Smooth muscle cell (in vitro differentiated cells): ENCODE measurements at regions not wholly inside any gene's neighbourhood (a gene's known extent, or its start where the extent isn't known, plus 50 kb on each side); places are given as distances from the start of the nearest gene placed in this dataset.
"Not testable (repeated sequence)": the region's sequence is repeated elsewhere in the genome, so short reads cannot be mapped to it uniquely, and the experiment has no call there.

Source experiments
- DNase-seq: peaks from one replicate; lab custom pipeline; 2025; ENCODE audit not compliant: unreplicated experiment; lab: John Stamatoyannopoulos, UW
- H2AFZ ChIP-seq: fragments of 200-600 bp; sonication (generic); 2 replicates; pipeline ENCODE4 v1.6.0; 2016; ENCODE audit warnings: antibody characterized with exemption, low read depth, mild to moderate bottlenecking
- H3F3A ChIP-seq: fragments of 200-600 bp; sonication (generic); 2 replicates; pipeline ENCODE4 v1.6.0; 2017; ENCODE audit warnings: antibody characterized with exemption, low read depth
- H3K27ac ChIP-seq: fragments of 200-600 bp; sonication (generic); 2 replicates; pipeline ENCODE4 v1.5.1; 2016; ENCODE audit warnings: low read depth, mild to moderate bottlenecking
- H3K27me3 ChIP-seq: fragments of 200-600 bp; sonication (generic); 2 replicates; pipeline ENCODE4 v1.6.1; 2016; ENCODE audit warnings: low read depth, mild to moderate bottlenecking
- H3K36me3 ChIP-seq: fragments of 200-600 bp; sonication (generic); 2 replicates; pipeline ENCODE4 v1.5.1; 2016; ENCODE audit warnings: low read depth
- H3K4me1 ChIP-seq: fragments of 200-600 bp; sonication (generic); 2 replicates; pipeline ENCODE4 v1.5.1; 2016; ENCODE audit warnings: low read depth
- H3K4me2 ChIP-seq: fragments of 200-600 bp; sonication (generic); 2 replicates; pipeline ENCODE4 v1.6.0; 2016; ENCODE audit warnings: mild to moderate bottlenecking
- H3K4me3 ChIP-seq: fragments of 200-600 bp; sonication (generic); 2 replicates; pipeline ENCODE4 v1.5.1; 2016; ENCODE audit warnings: mild to moderate bottlenecking
- H3K79me2 ChIP-seq: fragments of 200-600 bp; sonication (generic); 2 replicates; pipeline ENCODE4 v1.6.0; 2016; ENCODE audit warnings: low read depth, mild to moderate bottlenecking
- H3K9ac ChIP-seq: fragments of 200-600 bp; sonication (generic); 2 replicates; pipeline ENCODE4 v1.6.0; 2016; ENCODE audit warnings: low read depth
- H3K9me3 ChIP-seq: fragments of 200-600 bp; sonication (generic); replicated peaks from 2 replicates; pipeline ENCODE4 v1.5.1; 2016; ENCODE audit warnings: low read depth
- H4K20me1 ChIP-seq: fragments of 200-600 bp; sonication (generic); 2 replicates; pipeline ENCODE4 v1.6.0; 2016; ENCODE audit warnings: low read depth
- CTCF ChIP-seq: fragments of 200-600 bp; sonication (generic); IDR thresholded peaks from 2 replicates; pipeline ENCODE4 v1.5.1; 2017; ENCODE audit warnings: borderline replicate concordance, mild to moderate bottlenecking, antibody characterized with exemption; ENCODE audit not compliant: insufficient read depth, poor library complexity, severe bottlenecking
- WGBS: methylation state at CpG from one replicate; pipeline ENCODE4 v1.1.7; 2016; ENCODE audit warnings: low lambda C conversion rate; 5-methylcytosine and 5-hydroxymethylcytosine counted together

- H3K79me2 ChIP-seq, result no peaks in the 10 kb centered on the region
- no peaks in the 10 kb centered on the region for H4K20me1 ChIP-seq
- H3K9me3 ChIP-seq, result no peaks in the 10 kb centered on the region
- H3K4me3 ChIP-seq, result no peak overlapping the region
- peak overlapping the region; percentile 20 for H3K9ac ChIP-seq
- peak overlapping the region; percentile 69 for H3K27ac ChIP-seq
- peaks cover 14% of the 10 kb centered on the region for H3F3A ChIP-seq
- 14% methylated on average over 4 of the region's 4 CpGs for WGBS
- H3K36me3 ChIP-seq, result no peaks in the 10 kb centered on the region
- H3K4me2 ChIP-seq, result peak overlapping the region; percentile 61
- peaks cover 38% of the 10 kb centered on the region for H3K4me1 ChIP-seq
- DNase-seq, result no peak
- H2AFZ ChIP-seq, result peak overlapping the region; percentile 74
- TF ChIP-seq CTCF, result no peak
- H3K27me3 ChIP-seq, result no peaks in the 10 kb centered on the region
These were observed 172.2 kb upstream of the ANKRD55 start for GRCh38 chr5:56405116-56405908.

- DNase-seq, result no peak
- peaks cover 32% of the 10 kb centered on the region for H3K4me1 ChIP-seq
- peak overlapping the region; percentile 5 for H3K27ac ChIP-seq
- H2AFZ ChIP-seq, result peak overlapping the region; percentile 57
- H3F3A ChIP-seq, result peaks cover 7% of the 10 kb centered on the region
- H4K20me1 ChIP-seq, result no peaks in the 10 kb centered on the region
- TF ChIP-seq CTCF, result no peak
- 31% methylated on average over 7 of the region's 7 CpGs for WGBS
- H3K79me2 ChIP-seq, result no peaks in the 10 kb centered on the region
- no peak overlapping the region for H3K4me3 ChIP-seq
- no peaks in the 10 kb centered on the region for H3K9me3 ChIP-seq
- peak overlapping the region; percentile 47 for H3K4me2 ChIP-seq
- no peaks in the 10 kb centered on the region for H3K36me3 ChIP-seq
- H3K27me3 ChIP-seq, result no peaks in the 10 kb centered on the region
- H3K9ac ChIP-seq, result no peak overlapping the region
These were observed 169.4 kb upstream of the ANKRD55 start for GRCh38 chr5:56402266-56403220.

GRCh38 chr5:56397796-56398195, 164.7 kb upstream of the ANKRD55 start:
- not testable (repeated sequence) for H4K20me1 ChIP-seq, H3K4me3 ChIP-seq, H3K4me2 ChIP-seq, H3K4me1 ChIP-seq, H2AFZ ChIP-seq, H3K36me3 ChIP-seq, DNase-seq, H3F3A ChIP-seq, H3K9ac ChIP-seq, H3K27ac ChIP-seq, H3K79me2 ChIP-seq, H3K9me3 ChIP-seq, H3K27me3 ChIP-seq
- 99% methylated on average over 22 of the region's 24 CpGs for WGBS

GRCh38 chr5:56396634-56397033, 163.5 kb upstream of the ANKRD55 start:
- no peak for TF ChIP-seq CTCF
- Histone ChIP-seq H3K4me2 (no peak overlapping the region), H3F3A (no peaks in the 10 kb centered on the region), H3K4me1 (no peaks in the 10 kb centered on the region), H3K27ac (no peak overlapping the region), H3K9me3 (peaks cover 4% of the 10 kb centered on the region), H3K79me2 (no peaks in the 10 kb centered on the region), H2AFZ (no peak overlapping the region), H4K20me1 (no peaks in the 10 kb centered on the region), H3K9ac (no peak overlapping the region), H3K36me3 (peaks cover 3% of the 10 kb centered on the region), H3K27me3 (no peaks in the 10 kb centered on the region), H3K4me3 (no peak overlapping the region)
- DNase-seq, result no peak
